ENCODE measurements at regions not wholly inside any gene's neighbourhood (a gene's known extent, or its start where the extent isn't known, plus 50 kb on each side); places are given as distances from the start of the nearest gene placed in this dataset.

GRCh38 chr10:56823849-56824248 is 462.8 kb upstream of the ZWINT start:
- in situ Hi-C loops (cut with HindIII; ENCODE audit: low pct_unique_long_range_greater_than_20kb, low sequenced_read_pairs), result no loop called here
- TF ChIP-seq CTCF (IDR thresholded peaks at IDR 0.05) (peak; percentile 43; the same call in 1 of the 2 replicates), POLR2AphosphoS5 (IDR thresholded peaks at IDR 0.05; ENCODE audit: low read depth, low read length) (no peak)
- ATAC-seq, result no peak

GRCh38 chr10:56805022-56805421 is 444.0 kb upstream of the ZWINT start:
- BruUV-seq (replicated peaks), result no TSS peak
- ATAC-seq (no peak), DNase-seq (ENCODE audit: low read depth, low spot score) (no peak)
- intact Hi-C loops (cut with micrococcal nuclease; ENCODE audit: unreplicated experiment), result no loop called here
- no peaks in the 10 kb centered on the region for H3K4me1 ChIP-seq (ENCODE audit: control insufficient read depth, insufficient read depth, low read length)
- H3K27me3 ChIP-seq (ENCODE audit: control insufficient read depth, insufficient read depth, low read length), result no peaks in the 10 kb centered on the region
- TF ChIP-seq REST (IDR thresholded peaks at IDR 0.05; ENCODE audit: insufficient read depth in 1 of 2, low read depth in 2 of 2, low read length in 1 of 2) (no peak), CTCF (IDR thresholded peaks at IDR 0.05) (no peak), SIN3A (IDR thresholded peaks at IDR 0.05; ENCODE audit: borderline replicate concordance, insufficient read depth, low read depth, low read length) (no peak), POLR2AphosphoS5 (IDR thresholded peaks at IDR 0.05; ENCODE audit: low read depth, low read length) (no peak), TCF7L2 (IDR thresholded peaks at IDR 0.05; ENCODE audit: low read depth, low read length) (no peak)
- H3K36me3 ChIP-seq (ENCODE audit: control insufficient read depth, insufficient read depth, low read length), result no peaks in the 10 kb centered on the region
- in situ Hi-C loops (cut with HindIII; ENCODE audit: low pct_unique_long_range_greater_than_20kb, low sequenced_read_pairs), result no loop called here
- ChIA-PET CTCF (interaction anchor here (0.5 kb wide), 1 partner anchor 1347 kb away, joined by 3 read pairs; no protein-coding TSS in a partner anchor), POLR2A (no interaction called here)
- H3K27ac ChIP-seq (ENCODE audit: low read length), result no peak overlapping the region
- no peak overlapping the region for H3K4me3 ChIP-seq (ENCODE audit: low read depth in 2 of 2, low read length in 2 of 2)
- H3K9me3 ChIP-seq (ENCODE audit: control insufficient read depth, insufficient read depth, low read depth, low read length), result no peaks in the 10 kb centered on the region

More at GRCh38 chr10:56823849-56824248, 462.8 kb upstream of the ZWINT start:
- ChIA-PET CTCF (no interaction called here), POLR2A (no interaction called here)
- peak; percentile 0 for DNase-seq (ENCODE audit: low read depth, low spot score)
- no peaks in the 10 kb centered on the region for H3K9me3 ChIP-seq (ENCODE audit: control insufficient read depth, insufficient read depth, low read depth, low read length)
- no peak overlapping the region for H3K27ac ChIP-seq (ENCODE audit: low read length)
- H3K4me3 ChIP-seq (ENCODE audit: low read depth in 2 of 2, low read length in 2 of 2), result no peak overlapping the region
- no TSS peak for BruUV-seq (replicated peaks)
- no peaks in the 10 kb centered on the region for H3K36me3 ChIP-seq (ENCODE audit: control insufficient read depth, insufficient read depth, low read length)
- intact Hi-C loops (cut with micrococcal nuclease; ENCODE audit: unreplicated experiment), result no loop called here
- no peaks in the 10 kb centered on the region for H3K27me3 ChIP-seq (ENCODE audit: control insufficient read depth, insufficient read depth, low read length)
- H3K4me1 ChIP-seq (ENCODE audit: control insufficient read depth, insufficient read depth, low read length), result no peaks in the 10 kb centered on the region

Data from Panc1 (cell line).